GM21737 (cell line): ENCODE measurements at regions not wholly inside any gene's neighbourhood (a gene's known extent, or its start where the extent isn't known, plus 50 kb on each side); places are given as distances from the start of the nearest gene placed in this dataset.
"Not testable (repeated sequence)": the region's sequence is repeated elsewhere in the genome, so short reads cannot be mapped to it uniquely, and the experiment has no call there.

Experiments used
- ATAC-seq: cut with Tn5 transposase; IDR thresholded peaks from one replicate; pipeline ENCODE4 v1.9.1; 2021; ENCODE audit warnings: mild to moderate bottlenecking, moderate library complexity; ENCODE audit not compliant: unreplicated experiment

DNA sequence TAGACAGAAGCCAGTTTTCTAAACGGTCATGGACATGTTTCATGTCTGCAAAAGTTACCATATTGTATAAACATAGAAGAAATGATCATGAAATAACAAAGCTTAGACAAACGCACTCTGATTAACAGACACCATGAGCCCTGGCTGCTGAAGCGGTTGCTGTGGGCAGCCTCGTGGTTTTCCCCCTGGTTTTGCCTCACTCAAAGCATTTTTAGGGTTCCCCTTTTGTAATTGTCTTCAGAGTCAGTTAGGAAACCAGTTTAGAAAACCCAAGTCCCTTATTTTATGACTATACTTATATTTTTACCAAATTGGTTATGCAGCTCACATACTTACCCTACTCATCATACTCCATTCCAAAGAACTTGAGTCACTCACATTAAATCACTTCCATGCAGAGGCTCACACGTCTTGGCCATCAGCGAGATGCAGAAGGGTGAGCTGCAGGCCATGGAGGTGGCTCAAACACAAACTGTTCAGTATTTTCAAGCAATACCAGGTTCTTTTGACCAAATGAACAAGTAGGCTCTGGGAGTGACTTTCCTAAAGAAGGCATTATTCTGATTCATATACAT is 105.6 kb upstream of the SALL3 start:
- no peak for ATAC-seq

DNA sequence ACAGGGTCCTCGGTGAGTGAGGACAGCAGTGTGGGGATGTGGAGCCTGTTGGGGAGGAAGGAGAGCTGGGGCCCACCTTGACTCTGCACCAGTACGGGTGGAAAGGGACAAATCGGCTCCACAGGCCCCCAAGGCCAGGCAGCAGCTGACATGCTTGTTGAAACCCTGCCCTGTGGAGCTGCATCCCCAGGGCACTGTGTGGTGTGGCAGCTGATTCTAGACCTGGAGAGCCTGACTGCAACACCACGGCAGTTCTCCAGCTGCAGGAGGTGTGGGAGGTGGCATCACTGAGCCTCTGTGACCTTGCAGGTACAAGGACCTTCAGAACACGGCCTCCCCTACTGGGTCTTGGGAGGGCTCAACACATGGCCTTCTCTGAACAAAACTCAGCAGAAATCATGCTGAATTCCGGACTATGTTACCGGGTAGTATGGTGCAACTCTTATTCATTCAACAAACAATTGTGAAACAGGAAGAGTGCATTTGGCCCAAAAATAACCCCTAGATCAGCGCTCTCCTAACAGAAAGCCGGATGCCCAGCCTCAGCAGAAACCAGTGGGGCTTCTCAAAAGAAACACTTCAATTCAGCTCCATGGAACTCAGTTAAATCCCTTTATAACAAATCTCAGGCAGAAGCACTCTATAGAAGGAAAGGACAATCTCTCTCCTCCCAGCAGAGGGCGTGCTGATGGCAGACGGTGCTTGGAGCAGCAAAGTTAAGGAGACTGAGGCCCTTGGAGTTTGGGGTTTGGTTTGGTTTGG is 104.4 kb upstream of the SALL3 start:
- no peak for ATAC-seq

- no peak for ATAC-seq
Measured at GRCh38 chr18:78875778-78876650, 103.6 kb upstream of the SALL3 start.

DNA sequence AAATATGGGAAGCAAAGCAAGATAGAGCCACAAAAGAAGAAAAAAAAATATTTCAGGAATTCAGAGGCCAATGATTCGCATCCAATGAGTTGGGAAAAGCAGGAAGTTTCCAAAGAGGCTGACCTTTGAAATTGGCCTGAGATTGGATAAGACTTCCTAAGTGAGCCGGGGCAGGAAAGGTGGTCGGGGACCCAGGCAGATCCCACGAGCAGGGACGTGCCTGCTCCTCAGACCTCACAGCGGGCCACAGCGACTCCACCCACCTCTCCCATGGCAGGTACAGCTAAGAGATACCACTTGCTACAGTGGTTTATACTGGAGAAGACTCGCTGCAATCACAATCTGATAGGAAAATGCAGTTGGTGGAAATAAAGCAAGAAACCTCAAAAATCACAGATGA is 102.8 kb upstream of the SALL3 start:
- no peak for ATAC-seq

- ATAC-seq: no peak
Measured at GRCh38 chr18:78878335-78878734, 101.3 kb upstream of the SALL3 start.

DNA sequence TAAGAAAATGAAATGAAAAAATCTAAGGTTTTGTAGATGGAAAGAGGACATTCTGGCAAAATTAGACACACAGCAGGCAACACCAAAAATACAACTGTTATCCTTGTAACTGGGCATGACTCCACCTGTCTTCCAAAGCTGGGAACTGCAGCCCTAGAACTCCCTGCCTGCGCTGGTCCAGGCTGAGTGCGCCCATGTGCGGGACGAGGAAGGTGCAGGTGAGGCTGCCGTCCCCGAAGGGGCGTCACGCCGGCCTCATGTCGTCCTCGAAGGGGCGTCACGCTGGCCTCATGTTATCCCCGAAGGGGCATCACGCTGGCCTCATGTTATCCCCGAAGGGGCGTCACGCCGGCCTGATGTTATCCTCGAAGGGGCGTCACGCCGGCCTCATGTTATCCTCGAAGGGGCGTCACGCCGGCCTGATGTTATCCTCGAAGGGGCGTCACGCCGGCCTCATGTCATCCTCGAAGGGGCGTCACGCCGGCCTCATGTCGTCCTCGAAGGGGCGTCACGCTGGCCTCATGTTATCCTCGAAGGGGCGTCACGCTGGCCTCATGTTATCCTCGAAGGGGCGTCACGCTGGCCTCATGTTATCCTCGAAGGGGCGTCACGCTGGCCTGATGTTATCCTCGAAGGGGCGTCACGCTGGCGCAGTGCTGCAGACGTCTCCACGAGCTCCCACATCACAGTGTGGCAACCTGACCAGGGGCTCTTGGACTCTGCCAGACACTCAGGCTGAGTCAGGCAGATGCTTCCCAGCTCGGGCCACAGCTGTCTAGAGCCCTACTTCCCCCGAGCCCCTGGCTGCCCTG is 100.3 kb upstream of the SALL3 start:
- ATAC-seq: not testable (repeated sequence)

GRCh38 chr18:78882585-78882984 is 97.0 kb upstream of the SALL3 start:
- no peak for ATAC-seq

- ATAC-seq: no peak
Measured at GRCh38 chr18:78883501-78883900, 96.1 kb upstream of the SALL3 start.

GRCh38 chr18:78884502-78884901 is 95.1 kb upstream of the SALL3 start:
- no peak for ATAC-seq

DNA sequence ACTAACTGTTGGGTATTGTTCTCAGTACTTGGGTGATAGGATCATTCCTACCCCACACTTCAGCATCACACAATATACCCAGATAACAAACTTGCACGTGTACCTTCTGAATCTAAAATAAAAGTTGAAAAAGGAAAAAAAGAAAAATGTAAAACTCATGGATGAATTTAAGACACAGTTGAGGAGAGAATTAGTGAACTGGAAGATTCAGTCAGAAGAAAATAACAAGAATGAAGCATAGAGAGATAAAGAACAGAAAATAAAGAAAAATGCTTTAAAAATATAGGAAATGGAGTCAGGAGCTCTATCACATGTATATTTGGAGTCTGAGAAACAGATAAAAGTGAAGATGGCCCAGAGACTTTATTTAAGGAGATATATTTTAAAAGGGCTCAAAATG is 90.4 kb upstream of the SALL3 start:
- no peak for ATAC-seq

GRCh38 chr18:78890388-78890787 is 89.2 kb upstream of the SALL3 start:
- no peak for ATAC-seq

DNA sequence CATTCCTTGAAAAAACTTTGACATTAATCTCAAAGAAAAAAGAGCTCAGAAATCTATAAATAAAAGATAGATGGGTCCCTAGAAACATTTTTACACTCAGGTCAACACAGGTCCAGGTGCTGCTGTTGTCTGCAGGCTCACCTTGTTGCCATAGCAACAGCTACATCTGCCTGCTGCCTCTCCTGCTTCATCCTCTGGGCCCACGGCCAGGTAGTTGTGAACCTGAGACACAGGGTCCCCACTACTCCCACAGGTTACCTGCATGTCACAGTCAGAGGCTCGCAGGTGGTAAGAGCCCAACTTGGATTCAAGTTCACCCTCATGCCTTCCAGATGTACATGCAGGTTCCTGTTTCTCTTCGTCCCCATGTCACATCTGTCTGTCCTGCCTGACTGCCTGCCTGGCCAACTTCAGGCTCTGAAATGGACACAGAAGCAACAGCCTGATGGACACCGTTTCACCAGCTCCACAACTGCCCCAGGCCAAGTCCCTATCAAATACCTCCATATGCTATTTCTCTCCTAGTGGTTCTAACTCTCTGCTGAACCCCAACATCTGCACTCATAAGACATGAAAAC is 88.3 kb upstream of the SALL3 start:
- ATAC-seq: no peak

- no peak for ATAC-seq
Measured at GRCh38 chr18:78892177-78892576, 87.4 kb upstream of the SALL3 start.

DNA sequence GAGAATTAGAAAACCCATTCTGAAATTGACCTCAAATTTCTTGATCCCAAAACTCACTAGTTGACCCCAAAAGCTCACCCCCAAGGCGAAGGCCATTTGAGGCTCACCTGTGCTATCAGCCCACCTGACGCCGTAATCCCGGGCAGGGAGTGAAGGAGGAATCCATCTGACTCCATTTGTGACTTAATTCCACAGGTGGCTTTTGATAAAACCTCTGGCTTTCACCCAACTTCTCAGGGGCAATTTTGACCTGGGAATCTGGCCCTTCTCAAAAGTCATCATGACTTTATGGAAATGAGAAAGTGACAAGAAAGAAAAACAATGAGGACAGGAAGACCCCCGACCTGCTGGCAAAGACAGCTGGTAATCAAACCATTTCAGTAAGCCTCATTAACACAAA is 86.9 kb upstream of the SALL3 start:
- ATAC-seq: no peak

DNA sequence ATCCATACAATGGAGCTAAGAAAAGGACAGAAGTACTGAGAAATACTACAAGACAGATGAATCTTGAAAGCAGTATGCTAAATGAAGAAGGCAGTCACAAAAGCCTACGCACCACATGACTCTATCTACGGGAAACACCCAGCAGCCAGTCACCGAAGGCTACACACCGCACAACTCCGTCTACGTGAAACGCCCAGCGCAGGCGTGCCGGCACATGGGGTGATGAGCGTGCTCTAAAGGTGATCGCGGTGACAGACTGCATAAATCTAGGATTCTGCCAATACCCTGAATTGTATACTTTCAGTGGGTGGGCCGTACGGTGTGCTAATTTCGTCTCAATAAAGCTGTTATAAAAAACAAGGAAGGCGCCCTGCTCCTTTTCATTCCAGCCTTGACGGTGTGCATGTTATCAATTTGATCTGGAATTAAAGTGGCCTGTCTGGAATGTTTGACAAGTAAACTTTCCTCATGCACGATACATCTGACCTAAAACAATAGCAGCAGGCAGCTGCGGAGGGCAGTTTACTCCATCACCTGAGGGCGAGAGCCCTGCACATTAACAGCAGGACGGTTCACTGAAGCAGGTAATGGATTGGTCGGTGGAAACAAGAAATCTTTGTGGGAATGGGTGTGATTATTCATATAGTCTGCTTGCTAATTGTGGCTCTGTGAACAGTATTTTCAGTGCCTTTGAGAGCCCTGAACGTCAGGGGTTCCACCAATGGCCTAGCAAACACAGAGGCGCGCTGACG is 86.2 kb upstream of the SALL3 start:
- ATAC-seq: no peak

GRCh38 chr18:78894033-78894305 is 85.6 kb upstream of the SALL3 start:
- ATAC-seq: no peak

DNA sequence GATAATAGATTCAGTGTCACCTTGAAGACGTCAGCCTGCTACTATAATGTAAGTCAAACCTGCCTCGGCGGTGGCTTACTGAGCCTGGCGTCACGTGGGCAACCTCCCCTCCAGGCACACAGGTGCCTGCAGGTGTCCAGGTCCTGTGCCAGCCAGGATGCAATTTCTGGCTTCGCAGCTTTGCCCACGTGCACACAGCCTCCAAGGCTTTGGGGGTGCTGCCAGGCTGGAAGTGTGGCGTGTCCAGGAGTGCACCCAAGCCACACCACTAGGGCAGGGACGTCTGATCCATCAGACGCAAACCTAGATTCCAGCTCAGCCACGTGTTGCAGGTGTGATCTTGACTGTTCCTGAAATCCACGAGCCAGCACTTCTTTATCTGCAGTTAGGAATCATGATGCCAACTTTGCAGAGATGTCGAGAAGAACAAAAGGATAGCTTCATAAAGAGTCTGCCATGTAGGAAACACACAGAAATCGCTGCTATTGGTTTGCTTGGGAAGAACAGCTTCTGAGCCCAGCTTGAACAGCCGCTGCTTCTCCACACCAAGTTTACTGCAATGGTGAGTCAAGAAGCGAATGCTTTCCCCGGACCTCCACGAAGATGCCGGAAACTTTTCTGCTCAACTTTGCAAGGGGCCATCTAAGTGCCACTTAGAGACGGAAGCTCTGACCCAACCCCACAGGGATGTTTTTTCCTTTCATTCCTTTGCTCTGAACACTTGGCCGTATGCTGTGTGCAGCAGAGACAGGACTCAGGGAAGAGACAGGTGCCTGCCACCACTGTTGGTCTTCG is 84.2 kb upstream of the SALL3 start:
- ATAC-seq: no peak

DNA sequence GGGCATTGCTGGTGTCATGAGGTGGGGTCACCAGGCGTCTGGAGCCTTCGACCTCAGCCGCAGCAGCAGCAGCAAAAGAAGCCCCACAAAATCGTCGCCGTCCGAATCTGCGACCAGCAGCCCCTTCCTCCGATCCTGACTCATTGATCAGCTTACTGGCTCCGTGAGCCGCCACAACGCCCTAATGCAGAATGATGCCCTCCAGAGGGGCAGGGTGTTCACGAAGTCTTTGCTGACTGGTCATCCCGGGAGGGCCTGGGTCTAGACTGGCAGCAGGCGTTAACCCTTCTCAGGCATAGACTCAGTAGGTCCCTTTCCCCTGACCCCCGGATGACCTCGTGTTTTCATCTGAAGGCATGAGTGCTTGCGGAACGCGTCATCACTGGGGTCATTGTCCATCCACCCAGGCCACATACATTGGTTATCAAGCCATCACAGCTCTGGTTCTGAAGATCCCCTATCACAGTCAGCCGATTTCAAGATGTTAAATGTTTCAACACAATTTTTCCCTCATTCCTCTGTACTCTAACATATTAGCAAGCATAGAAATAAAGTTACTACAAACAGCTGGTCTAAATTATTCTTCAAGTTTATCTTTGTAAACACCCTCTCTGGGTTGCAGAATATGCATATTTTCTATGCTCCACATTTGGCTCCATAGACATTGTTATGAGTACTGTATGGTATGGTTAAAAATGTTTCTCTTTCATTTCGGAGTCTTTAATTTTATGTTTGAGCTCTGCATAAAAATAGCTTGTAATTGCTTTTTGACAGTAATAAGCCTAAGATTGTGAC is 83.3 kb upstream of the SALL3 start:
- ATAC-seq: no peak

GRCh38 chr18:78898066-78898465 is 81.6 kb upstream of the SALL3 start:
- no peak for ATAC-seq
